Panc1 (cell line): ENCODE measurements at regions not wholly inside any gene's neighbourhood (a gene's known extent, or its start where the extent isn't known, plus 50 kb on each side); places are given as distances from the start of the nearest gene placed in this dataset.

ENCODE experiments used
- CTCF ChIP-seq: fragments of 450-650 bp; IDR thresholded peaks from 2 replicates; pipeline ENCODE4 v1.5.1; 2017; ENCODE audit warnings: mild to moderate bottlenecking
- REST ChIP-seq, 2 experiments: IDR thresholded peaks; 2 replicates each; pipeline ENCODE4 v1.6.1; 2011 to 2012; ENCODE audit warnings: low read depth in 2 of 2, control low read depth in 1 of 2, low read length in 1 of 2, mild to moderate bottlenecking in 1 of 2, moderate library complexity in 1 of 2; ENCODE audit not compliant: insufficient read depth in 1 of 2
- TCF7L2 ChIP-seq: IDR thresholded peaks from 2 replicates; pipeline ENCODE4 v1.6.1; 2011; ENCODE audit warnings: mild to moderate bottlenecking, low read depth, low read length, inconsistent platforms

DNA sequence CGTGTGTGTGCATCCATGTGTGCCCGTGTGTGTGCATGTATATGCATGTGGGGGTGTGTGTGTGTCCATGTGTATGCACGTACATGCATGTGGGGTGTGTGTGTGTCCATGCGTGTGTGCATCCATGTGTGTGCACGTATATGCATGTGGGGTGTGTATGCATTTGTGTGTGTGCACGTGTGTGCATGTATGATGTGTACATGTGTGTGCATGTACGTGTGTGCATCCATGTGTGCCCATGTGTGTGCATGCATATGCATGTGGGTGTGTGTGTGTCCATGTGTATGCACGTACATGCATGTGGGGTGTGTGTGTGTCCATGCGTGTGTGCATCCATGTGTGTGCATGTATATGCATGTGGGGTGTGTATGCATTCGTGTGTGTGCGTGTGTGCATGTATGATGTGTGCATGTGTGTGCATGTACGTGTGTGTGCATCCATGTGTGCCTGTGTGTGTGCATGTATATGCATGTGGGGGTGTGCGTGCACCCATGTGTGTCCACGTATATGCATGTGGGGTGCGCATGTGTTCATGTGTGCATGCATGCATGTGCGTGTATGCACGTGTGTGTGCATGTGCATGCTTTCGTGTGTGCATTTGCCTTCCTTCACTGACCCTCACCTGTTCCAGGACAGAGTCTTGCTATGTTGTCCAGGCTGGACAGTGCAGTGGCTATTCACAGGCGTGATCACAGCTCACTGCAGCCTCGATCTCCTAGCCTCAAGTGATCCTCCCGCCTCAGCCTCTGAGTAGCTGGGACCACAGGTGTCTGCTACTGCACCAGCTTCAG, 129.6 kb upstream of the TNRC6C start:
- TF ChIP-seq CTCF (no peak), REST (IDR thresholded peaks at IDR 0.05; ENCODE audit: insufficient read depth in 1 of 2, low read depth in 2 of 2, low read length in 1 of 2) (no peak), TCF7L2 (no peak)
